HEK293 (cell line): ENCODE measurements at regions not wholly inside any gene's neighbourhood (a gene's known extent, or its start where the extent isn't known, plus 50 kb on each side); places are given as distances from the start of the nearest gene placed in this dataset.

Experiments used
- CTCF ChIP-seq: fragments of 450-650 bp; formaldehyde crosslinking; IDR thresholded peaks from 2 replicates; pipeline ENCODE4 v1.5.1; 2016; ENCODE audit warnings: missing biosample characterization, missing genetic modification characterization
- REST ChIP-seq: fragments of 450-650 bp; formaldehyde crosslinking; IDR thresholded peaks from 2 replicates; pipeline ENCODE4 v1.5.1; 2016; ENCODE audit warnings: missing biosample characterization, missing genetic modification characterization
- ZBTB17 ChIP-seq: fragments of 450-650 bp; formaldehyde crosslinking; IDR thresholded peaks from 2 replicates; pipeline ENCODE4 v1.5.1; 2016; ENCODE audit warnings: missing biosample characterization, missing genetic modification characterization
- ZNF146 ChIP-seq: fragments of 450-650 bp; formaldehyde crosslinking; IDR thresholded peaks from 2 replicates; pipeline ENCODE4 v1.5.1; 2016; ENCODE audit warnings: missing biosample characterization, missing genetic modification characterization
- ZNF394 ChIP-seq: fragments of 450-650 bp; formaldehyde crosslinking; IDR thresholded peaks from 2 replicates; pipeline ENCODE4 v1.5.1; 2016; ENCODE audit warnings: missing biosample characterization, missing genetic modification characterization, mild to moderate bottlenecking, moderate library complexity, borderline replicate concordance
- ZNF416 ChIP-seq: fragments of 450-650 bp; formaldehyde crosslinking; IDR thresholded peaks from 2 replicates; pipeline ENCODE4 v1.5.1; 2016; ENCODE audit warnings: missing biosample characterization, missing genetic modification characterization
- ZNF449 ChIP-seq: fragments of 450-650 bp; formaldehyde crosslinking; IDR thresholded peaks from 2 replicates; pipeline ENCODE4 v1.5.1; 2017; ENCODE audit warnings: missing biosample characterization, mild to moderate bottlenecking, missing genetic modification characterization, moderate library complexity
- ZNF501 ChIP-seq: fragments of 450-650 bp; formaldehyde crosslinking; IDR thresholded peaks from 2 replicates; pipeline ENCODE4 v1.5.1; 2016; ENCODE audit warnings: missing biosample characterization, missing genetic modification characterization
- ZNF791 ChIP-seq: fragments of 450-650 bp; formaldehyde crosslinking; IDR thresholded peaks from 2 replicates; pipeline ENCODE4 v1.5.1; 2016; ENCODE audit warnings: missing biosample characterization, missing genetic modification characterization
- TF ChIP-seq, protein P1 (sequence below): fragments of 450-650 bp; formaldehyde crosslinking; IDR thresholded peaks from 2 replicates; pipeline ENCODE4 v1.5.1; 2017; ENCODE audit warnings: missing biosample characterization, missing genetic modification characterization
- TF ChIP-seq, protein P2 (sequence below): fragments of 450-650 bp; formaldehyde crosslinking; IDR thresholded peaks from 2 replicates; pipeline ENCODE4 v1.5.1; 2016; ENCODE audit warnings: missing biosample characterization, missing genetic modification characterization

GRCh38 chr3:167920747-167921146, 175.0 kb downstream of the GOLIM4 start:
- no peak for TF ChIP-seq ZNF394 (tag by site-specific recombination)
- no peak for TF ChIP-seq ZBTB17
- TF ChIP-seq CTCF (tag by site-specific recombination), result no peak
- no peak for TF ChIP-seq ZNF449 (tag by site-specific recombination)
- no peak for TF ChIP-seq REST (tag by site-specific recombination)
- no peak for TF ChIP-seq ZNF791 (tag by site-specific recombination)
- TF ChIP-seq ZNF146 (tag by site-specific recombination), result no peak
- no peak for TF ChIP-seq ZNF501 (tag by site-specific recombination)
- TF ChIP-seq ZNF416, result no peak
- TF ChIP-seq, protein P1, sequence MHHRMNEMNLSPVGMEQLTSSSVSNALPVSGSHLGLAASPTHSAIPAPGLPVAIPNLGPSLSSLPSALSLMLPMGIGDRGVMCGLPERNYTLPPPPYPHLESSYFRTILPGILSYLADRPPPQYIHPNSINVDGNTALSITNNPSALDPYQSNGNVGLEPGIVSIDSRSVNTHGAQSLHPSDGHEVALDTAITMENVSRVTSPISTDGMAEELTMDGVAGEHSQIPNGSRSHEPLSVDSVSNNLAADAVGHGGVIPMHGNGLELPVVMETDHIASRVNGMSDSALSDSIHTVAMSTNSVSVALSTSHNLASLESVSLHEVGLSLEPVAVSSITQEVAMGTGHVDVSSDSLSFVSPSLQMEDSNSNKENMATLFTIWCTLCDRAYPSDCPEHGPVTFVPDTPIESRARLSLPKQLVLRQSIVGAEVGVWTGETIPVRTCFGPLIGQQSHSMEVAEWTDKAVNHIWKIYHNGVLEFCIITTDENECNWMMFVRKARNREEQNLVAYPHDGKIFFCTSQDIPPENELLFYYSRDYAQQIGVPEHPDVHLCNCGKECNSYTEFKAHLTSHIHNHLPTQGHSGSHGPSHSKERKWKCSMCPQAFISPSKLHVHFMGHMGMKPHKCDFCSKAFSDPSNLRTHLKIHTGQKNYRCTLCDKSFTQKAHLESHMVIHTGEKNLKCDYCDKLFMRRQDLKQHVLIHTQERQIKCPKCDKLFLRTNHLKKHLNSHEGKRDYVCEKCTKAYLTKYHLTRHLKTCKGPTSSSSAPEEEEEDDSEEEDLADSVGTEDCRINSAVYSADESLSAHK (tag by site-specific recombination), result no peak
- TF ChIP-seq, protein P2, sequence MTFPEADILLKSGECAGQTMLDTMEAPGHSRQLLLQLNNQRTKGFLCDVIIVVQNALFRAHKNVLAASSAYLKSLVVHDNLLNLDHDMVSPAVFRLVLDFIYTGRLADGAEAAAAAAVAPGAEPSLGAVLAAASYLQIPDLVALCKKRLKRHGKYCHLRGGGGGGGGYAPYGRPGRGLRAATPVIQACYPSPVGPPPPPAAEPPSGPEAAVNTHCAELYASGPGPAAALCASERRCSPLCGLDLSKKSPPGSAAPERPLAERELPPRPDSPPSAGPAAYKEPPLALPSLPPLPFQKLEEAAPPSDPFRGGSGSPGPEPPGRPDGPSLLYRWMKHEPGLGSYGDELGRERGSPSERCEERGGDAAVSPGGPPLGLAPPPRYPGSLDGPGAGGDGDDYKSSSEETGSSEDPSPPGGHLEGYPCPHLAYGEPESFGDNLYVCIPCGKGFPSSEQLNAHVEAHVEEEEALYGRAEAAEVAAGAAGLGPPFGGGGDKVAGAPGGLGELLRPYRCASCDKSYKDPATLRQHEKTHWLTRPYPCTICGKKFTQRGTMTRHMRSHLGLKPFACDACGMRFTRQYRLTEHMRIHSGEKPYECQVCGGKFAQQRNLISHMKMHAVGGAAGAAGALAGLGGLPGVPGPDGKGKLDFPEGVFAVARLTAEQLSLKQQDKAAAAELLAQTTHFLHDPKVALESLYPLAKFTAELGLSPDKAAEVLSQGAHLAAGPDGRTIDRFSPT (tag by site-specific recombination), result no peak
